ENCODE measurements at regions not wholly inside any gene's neighbourhood (a gene's known extent, or its start where the extent isn't known, plus 50 kb on each side); places are given as distances from the start of the nearest gene placed in this dataset.

GRCh38 chr1:13917607-13918006 lies 217.6 kb downstream of the PRDM2 start:
- TF ChIP-seq CTCF (conservative IDR thresholded peaks at IDR 0.05; ENCODE audit: low read depth, low read length) (no peak), EZH2 (IDR thresholded peaks at IDR 0.05; ENCODE audit: borderline replicate concordance, low read depth, low read length, poor library complexity, severe bottlenecking) (no peak)

Measured in A673 (cell line).